ENCODE measurements at regions not wholly inside any gene's neighbourhood (a gene's known extent, or its start where the extent isn't known, plus 50 kb on each side); places are given as distances from the start of the nearest gene placed in this dataset.
A peak's percentile ranks its signal among the peaks of the same experiment; 100 is the strongest.

DNA sequence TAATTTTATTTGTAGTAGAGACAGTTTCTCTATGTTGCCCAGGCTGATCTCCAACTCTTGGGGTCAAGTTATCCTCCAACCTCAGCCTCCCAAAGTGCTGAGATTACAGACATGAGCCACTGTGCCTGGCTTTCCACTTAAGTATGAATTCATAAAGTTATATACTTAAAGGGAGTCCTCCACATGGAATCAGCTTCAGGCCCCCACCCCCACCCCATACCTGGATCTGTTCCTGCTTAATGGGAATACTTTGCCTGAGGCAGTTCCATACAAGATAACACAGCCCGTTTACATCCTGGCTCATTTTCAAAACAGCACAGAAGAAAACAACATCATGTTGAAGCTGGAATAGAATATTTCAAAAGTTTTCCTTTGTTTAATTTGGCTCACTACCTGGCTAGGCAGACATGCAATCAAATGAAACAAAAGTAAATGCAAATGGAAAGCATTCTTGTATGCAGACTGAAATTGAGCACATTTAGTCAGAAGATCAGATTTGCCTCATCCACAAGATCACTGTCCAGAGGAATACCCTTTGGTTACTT is 82.4 kb downstream of the FAT3 start:
- TF ChIP-seq, protein P1, sequence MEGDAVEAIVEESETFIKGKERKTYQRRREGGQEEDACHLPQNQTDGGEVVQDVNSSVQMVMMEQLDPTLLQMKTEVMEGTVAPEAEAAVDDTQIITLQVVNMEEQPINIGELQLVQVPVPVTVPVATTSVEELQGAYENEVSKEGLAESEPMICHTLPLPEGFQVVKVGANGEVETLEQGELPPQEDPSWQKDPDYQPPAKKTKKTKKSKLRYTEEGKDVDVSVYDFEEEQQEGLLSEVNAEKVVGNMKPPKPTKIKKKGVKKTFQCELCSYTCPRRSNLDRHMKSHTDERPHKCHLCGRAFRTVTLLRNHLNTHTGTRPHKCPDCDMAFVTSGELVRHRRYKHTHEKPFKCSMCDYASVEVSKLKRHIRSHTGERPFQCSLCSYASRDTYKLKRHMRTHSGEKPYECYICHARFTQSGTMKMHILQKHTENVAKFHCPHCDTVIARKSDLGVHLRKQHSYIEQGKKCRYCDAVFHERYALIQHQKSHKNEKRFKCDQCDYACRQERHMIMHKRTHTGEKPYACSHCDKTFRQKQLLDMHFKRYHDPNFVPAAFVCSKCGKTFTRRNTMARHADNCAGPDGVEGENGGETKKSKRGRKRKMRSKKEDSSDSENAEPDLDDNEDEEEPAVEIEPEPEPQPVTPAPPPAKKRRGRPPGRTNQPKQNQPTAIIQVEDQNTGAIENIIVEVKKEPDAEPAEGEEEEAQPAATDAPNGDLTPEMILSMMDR (conservative IDR thresholded peaks at IDR 0.05; ENCODE audit: low read depth, low read length): no peak
- no peak overlapping the region for H3K4me3 ChIP-seq (ENCODE audit: low read depth, low read length)
- DNase-seq (ENCODE audit: low read depth): no peak

DNA sequence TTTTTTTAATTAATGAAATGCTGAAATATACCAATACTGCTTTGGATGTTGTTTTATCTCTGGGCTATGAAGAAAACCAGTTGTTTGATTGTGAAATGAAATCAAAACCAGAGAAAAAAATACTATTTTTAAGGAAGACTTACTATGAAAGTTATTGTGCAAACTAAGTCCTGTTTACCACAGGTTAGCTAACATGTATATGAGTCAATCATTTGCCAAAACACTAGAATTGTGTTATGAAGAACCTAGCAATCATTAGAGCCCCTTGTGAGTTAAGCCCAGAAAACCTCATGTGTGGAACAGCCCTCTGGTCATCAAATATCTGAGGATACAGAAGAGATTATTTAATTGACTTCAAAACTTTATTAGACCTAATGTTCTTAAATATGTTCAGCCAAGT is 83.7 kb downstream of the FAT3 start:
- TF ChIP-seq, protein P1 (conservative IDR thresholded peaks at IDR 0.05; ENCODE audit: low read depth, low read length): no peak
- H3K4me3 ChIP-seq (ENCODE audit: low read depth, low read length): no peak overlapping the region
- DNase-seq (ENCODE audit: low read depth): no peak

DNA sequence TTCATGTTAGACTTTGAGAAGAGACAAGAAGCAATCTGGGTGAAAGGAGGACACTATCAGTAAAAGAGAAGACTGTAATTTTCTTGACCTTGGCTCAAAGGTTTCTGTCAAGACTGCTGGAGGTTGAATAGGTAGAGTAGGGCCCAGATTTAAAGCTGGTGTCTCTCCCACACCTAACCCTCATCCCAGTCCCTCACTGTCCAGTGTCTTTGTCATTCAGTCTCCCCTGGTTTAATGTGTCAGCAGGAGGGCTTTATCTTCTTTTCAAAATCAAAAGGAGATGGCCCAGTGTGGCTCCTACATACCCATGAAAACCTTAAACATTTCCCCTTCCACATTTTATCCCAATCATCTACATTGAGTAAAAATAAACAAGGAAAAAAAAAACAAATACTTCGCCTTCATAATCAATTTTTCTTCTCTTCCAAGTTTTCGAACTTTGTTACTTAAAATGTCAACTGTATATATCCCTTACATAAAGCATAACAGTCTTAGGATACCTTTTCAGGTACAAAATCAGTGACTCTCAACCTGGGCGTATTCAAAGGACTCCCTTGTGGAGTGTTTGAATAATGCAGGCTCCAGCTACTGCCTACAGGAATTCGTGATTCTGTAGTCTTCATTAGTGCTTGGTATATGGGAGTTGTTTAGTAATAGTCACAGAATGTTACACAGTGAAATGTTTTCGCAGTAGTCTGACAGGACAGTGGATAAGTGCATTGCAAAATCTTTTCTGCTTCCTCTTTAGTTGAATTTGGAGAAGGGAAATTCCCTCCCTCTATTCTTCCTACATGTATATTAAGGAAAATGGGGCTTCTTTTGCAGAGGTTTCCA is 87.2 kb downstream of the FAT3 start:
- TF ChIP-seq, protein P1 (conservative IDR thresholded peaks at IDR 0.05; ENCODE audit: low read depth, low read length): peak; percentile 17
- peak; percentile 47 for DNase-seq (ENCODE audit: low read depth)

DNA sequence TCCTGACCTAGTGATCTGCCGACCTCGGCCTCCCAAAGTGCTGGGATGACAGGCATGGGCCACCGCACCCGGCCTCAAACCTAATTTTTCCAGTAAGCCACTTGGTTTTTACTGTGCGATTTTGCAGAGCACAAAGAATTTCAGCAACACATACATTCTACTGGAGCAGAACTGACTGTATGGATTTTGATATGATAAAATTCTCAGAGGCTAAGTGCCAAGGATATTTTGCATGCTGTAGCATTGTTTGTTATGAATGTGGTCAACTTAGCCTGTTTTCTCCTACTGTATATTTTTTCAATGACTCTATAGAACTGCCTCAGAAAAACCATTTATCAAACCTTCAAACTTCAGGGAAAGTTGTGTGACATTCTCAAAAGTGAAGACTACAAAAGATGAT is 89.2 kb downstream of the FAT3 start:
- TF ChIP-seq, protein P1 (conservative IDR thresholded peaks at IDR 0.05; ENCODE audit: low read depth, low read length): no peak
- H3K4me3 ChIP-seq (ENCODE audit: low read depth, low read length): no peak overlapping the region
- DNase-seq (ENCODE audit: low read depth): no peak

More for the DNA sequence above, 87.2 kb downstream of the FAT3 start:
- no peak overlapping the region for H3K4me3 ChIP-seq (ENCODE audit: low read depth, low read length)

DNA sequence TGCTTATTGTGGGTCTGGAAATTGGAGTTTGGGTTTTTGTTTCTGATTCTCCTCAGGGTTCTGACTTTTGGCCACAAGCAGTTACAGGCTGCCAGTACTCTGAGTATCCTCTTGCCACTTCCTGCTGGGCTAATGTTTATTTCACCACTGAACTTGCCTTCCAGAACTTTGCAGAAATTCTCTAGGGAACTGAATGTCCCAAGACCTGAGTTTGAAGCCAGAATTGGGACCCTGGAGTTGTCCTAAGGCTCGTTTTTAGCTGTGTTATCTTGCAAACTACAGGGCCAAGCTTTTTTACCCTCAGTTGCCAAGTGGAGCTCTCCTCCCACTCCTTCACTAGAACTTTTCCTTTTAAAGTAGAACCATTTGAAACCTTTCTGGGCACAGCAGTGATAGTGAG is 89.9 kb downstream of the FAT3 start:
- TF ChIP-seq, protein P1 (conservative IDR thresholded peaks at IDR 0.05; ENCODE audit: low read depth, low read length): no peak
- DNase-seq (ENCODE audit: low read depth): peak; percentile 52

DNA sequence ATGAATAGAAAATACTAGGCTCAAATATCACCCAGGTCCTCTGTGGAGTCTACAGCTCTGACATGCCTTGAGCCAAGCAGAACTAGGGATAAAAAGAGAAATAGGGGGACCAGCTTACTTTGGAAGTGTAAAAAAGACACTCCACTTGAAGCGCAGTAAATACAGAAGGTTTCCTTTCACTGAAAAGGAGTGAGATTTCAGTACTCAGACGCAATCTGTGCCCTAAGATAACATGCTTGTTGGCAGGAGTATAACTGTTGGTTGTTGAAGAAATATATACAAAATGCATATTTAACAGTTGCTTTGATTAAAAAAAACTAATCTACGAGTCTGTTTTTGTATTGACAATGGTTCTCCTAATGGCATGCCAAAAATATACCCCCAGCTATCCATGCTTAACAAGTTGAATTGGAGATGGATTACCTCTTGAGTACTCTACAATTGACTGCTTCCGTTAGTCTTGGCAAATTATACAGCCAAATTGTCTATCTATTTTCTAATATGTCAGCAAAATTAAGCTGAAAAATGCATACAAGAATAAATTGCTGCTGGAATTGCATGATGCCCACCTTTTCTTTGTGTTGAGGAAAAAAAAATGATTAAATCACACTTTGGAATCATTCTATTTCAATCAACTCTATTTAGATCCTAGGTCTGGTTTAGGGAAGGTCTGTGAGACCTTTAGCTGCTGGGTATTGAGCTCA is 91.6 kb downstream of the FAT3 start:
- no peak for DNase-seq (ENCODE audit: low read depth)
- no peak overlapping the region for H3K4me3 ChIP-seq (ENCODE audit: low read depth, low read length)

More for the DNA sequence above, 89.9 kb downstream of the FAT3 start:
- H3K4me3 ChIP-seq (ENCODE audit: low read depth, low read length): no peak overlapping the region

More for the DNA sequence above, 91.6 kb downstream of the FAT3 start:
- TF ChIP-seq, protein P1 (conservative IDR thresholded peaks at IDR 0.05; ENCODE audit: low read depth, low read length): no peak

All from choroid plexus epithelial cell (primary cell).